DMS114 treated with DMSO at 0.1 percent for 48 hours (cell line): ENCODE measurements at regions not wholly inside any gene's neighbourhood (a gene's known extent, or its start where the extent isn't known, plus 50 kb on each side); places are given as distances from the start of the nearest gene placed in this dataset.

Source experiments
- DNase-seq: peaks from one replicate; lab custom pipeline; 2025; ENCODE audit not compliant: unreplicated experiment; lab: John Stamatoyannopoulos, UW

- DNase-seq: no peak
These were observed 49.9 kb downstream of the SYNE3 start for GRCh38 chr14:95466506-95466905.

DNA sequence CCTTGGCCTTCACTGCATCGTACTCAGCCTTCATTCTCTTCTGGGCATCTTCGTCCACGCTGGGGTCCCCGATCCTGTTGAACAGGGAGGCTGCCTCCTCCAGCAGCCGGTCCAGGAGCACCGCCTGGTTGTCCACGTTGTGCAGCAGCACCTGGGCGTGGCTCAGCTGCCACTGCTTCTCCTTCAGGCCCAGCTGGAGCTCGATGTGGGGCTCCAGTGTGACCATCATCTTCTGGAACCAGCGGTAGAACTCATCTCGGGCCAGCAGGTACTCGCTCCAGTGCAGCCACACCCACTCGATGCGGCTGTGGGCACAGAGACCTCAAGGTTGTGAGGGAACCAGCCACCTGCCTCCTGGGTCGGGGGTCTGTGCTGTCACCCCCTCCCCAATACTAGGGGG lies 50.5 kb downstream of the SYNE3 start:
- DNase-seq: no peak

- no peak for DNase-seq
These were observed 51.1 kb downstream of the SYNE3 start for GRCh38 chr14:95465358-95465757.

DNA sequence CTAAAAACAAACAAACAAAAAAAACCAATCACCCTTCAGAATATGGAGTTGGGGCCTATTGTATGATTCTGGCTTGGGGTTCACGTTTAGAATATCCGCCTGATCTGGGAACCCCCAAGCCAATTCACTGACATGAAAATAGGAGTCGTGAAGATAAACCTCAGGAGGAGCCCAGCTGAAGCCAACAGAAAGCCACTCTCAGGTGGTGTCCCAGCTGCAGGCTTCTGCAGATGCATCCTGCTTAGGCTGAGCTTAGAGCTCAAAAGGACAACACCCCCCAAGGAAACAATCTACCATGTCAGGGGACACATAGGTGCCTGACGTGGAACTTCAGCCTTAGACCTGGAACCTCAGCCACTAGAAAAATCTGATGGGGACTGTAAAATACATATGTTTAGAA lies 51.9 kb downstream of the SYNE3 start:
- no peak for DNase-seq

GRCh38 chr14:95464103-95464502 lies 52.3 kb downstream of the SYNE3 start:
- no peak for DNase-seq

DNA sequence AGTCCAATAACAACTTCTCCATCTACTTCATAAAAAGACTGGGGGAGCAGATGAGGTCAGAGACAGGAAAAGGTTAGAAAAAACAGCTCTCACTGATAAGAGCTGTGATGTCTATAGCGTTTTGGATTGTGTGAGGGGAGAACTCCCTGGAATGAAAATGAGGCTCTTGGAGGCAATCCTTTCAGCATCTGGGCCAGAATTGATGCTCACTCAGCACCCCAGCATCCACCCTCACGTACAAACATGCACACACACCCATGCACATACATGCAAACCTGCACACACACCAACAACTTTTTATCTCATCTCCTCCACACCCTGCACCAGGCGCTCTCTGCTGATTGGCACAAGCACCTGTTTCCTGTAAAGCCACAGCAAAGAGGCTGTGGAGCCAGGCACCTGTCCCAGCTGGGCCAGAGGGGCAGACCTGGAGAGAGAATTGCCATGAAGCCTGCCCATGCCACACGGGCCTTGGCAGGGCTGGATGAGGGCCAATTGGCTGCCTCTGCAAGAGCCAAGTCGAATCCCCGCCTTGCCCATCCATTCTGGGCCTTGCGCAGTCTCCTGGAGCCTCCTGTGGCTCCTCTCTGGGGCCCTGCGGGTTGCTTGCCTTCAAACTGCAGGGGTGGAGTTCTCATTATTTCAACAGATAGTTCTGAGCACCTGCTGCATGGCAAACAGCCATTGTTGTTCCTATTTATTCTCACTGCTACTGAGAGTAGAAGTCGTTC lies 53.1 kb downstream of the SYNE3 start:
- no peak for DNase-seq

DNA sequence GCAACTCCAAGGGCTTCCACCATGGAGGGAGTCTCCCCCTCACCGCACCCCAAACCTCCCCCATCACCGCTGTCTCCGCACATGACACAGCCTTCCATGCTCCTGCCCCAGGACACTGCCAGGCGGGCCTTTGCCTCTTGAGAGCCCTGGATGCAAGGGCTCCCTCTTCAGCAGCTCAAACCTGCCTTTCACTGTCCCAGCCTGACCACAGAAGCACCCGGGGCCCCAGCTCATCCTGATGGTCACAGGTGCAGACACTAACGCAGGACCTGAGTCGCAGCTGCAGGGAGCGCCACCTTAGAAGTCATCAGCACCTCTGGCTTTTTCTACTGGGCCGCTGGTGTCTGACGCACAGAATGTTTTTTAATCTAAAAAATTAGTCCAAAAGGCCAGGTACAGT lies 54.0 kb downstream of the SYNE3 start:
- no peak for DNase-seq

DNA sequence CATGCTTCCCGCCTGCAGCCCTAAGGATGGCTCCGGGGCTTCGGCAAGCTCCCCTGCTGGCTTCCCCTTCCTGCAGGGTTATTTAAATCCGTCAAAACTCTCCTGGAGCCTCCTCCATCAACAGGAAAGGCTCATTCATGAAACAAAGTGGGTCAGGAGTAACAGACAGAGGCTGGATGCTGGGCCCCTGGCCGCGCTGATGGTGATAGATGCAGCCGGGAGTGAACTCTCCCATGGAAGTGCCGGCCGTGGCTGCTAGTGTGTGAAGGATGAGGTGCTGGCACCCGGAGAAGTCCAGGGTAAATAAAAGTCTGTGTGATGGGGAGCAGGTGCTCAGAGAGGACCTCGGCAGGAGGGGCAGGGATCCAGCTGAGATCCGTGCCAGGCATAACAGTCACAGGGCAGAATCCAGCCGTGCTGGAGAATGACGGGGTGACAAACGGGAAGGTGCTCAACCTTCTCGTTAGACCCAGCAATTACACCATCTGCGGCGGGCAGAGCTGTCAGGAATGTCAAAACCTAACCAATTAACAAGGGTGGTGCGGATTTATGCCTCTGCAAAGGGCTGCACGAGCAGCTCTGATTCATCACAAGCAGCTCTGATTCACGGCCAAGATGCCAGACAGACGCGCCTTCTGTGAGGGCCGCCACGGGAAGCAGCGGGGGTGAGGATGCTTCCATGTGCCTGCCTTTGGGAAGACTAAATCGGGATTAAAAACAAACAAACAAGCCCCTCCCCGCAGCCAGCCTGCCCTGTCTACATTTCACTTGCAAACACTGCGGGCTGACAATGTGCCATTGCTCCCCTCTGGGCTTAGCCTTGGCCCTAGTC lies 55.6 kb downstream of the SYNE3 start:
- DNase-seq: no peak

DNA sequence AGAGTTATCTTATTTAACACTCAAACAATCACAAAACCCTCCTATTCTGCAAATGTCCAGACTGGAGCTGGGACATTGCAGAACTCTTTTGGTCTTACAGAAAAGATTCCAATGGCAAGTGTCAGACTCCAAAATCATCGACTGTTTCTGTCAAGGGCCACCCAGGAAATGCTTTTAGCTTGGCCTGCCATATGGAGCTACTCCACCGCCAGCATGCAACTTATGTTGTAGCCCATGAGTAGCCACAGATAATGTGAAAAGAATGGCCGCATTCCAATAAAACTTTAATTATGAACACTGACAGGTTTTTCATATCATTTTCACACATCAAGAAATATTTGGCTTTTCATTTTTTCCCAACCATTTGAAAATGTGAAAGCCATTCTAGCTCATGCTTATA lies 57.5 kb downstream of the SYNE3 start:
- no peak for DNase-seq

DNA sequence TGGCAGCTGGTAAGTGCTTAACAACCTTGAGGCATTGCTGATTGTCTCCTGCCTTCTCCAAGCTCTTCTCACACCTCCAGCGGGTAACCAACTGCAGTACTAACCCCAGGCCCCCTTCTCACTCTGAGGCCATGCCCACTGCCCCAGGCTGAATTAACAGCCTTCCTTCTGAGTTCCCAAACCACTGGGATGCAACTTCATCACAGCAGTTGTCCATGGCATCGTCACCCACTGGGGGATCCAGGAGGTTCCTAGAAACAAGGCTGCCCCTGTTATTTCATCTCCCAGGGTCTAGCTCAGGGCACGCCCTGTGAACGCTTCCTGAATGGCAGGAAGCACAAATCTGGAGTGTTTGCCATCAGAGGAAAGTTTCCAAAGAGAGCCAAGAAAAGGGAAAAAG lies 58.0 kb downstream of the SYNE3 start:
- DNase-seq: no peak

- DNase-seq: no peak
These were observed 60.2 kb downstream of the SYNE3 start for GRCh38 chr14:95456281-95456680.

DNA sequence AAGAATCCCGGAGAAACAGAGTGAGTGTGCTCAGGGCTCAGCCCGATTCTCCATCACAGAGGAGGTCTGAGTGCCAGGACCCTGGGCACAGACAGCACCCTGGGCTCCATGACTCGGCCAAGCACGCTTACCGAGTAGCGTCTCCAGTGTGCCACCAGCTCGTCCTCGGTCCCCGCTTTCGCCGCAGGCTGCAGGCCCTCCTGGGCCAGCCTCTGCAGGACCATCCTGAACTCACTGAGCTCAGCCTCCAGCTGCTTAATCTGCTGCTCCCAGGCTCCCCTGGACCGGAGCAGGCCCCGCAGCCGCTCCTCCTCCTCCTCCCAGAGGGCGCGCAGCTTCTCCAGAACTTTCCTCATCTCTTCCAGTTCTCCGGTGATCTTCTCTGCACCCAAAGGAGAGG lies 61.2 kb downstream of the SYNE3 start:
- no peak for DNase-seq

DNA sequence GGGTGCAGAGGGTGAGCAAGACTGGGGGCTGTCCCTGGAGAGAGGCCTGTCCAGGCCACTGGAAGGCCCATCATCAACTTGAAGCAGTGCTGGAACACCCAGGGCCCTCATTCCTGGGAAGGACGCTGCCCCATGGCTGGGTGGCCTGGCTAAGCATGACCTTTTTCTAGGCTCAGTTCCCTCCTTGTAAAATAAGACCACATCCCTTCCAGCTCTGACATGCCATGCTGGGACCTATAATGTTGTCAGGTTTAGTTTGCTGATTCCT lies 62.8 kb downstream of the SYNE3 start:
- no peak for DNase-seq

GRCh38 chr14:95452893-95453712 lies 63.3 kb downstream of the SYNE3 start:
- no peak for DNase-seq

DNA sequence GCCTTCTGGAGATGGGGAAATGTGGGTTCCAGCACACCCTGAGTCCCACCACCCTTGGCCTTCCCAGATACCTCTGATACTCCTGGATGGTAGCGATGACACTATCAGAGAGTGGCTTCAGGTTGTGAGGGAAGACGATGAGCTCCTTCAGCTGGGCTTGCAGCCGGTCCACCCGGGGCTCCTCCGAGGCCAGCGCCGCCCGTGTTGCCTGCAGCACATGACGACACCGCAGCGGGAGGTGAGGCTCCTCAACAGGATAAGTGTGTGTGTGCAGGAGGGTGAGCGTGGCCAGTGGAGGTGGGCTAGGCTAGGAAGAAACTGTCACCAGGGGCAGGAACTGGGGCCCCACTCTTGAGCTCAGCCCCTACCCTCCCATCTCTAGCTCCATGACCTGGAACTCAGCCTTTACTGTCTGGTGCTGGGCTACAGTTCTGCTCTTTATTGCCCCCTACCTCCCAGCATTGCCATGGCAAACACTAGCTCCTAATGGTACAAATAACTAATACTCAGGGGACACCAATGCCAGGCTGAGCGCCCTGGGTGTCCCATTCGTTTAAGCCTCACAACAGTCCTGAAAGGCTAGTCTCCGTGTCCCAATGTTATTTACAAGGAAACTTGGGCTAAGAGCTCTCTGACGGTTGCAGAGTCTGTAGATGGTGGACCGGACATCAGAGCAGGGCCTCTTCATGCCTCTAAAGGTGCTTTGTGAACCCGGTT lies 64.1 kb downstream of the SYNE3 start:
- no peak for DNase-seq

DNA sequence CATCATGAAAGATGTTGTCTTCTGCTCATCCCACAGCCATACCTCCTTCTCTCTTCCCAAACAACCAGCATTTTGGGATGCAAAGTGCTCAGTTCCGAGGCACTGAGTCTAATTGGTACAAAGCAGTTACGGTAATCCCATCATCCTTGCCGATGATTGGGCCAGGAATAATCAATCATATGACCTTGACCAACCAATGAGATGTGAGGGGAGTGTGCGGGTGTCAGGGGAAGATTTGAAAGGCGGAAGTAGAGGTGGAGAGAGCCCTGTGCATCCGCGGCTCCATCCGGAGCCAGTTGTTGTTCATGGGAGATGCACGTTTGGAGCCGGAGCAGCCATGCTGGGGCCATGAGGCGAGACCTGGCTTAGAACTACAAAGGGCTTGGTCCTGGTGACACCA lies 67.3 kb downstream of the SYNE3 start:
- DNase-seq: no peak

DNA sequence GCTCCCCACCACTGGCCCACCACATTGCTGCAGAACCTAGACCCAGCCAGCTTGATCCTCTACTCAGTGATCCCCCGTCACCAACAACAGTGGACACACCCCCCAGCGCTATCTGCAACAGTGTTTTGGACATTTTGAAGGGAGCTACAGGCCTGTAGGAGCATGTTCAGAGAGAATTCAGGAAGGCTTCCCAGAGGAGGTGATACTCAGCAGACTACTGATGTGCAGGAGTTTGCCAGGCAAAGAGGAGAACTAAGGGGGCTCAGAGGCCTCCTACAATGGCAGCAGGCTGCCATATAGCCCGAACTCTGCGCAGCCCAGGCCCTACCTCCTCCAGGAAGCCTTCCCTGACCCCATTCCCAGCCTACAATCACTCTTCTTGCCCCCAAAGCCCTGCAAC lies 70.0 kb downstream of the SYNE3 start:
- DNase-seq: no peak

GRCh38 chr14:95445676-95446075 lies 70.8 kb downstream of the SYNE3 start:
- no peak for DNase-seq

GRCh38 chr14:95445161-95445560 lies 71.3 kb downstream of the SYNE3 start:
- no peak for DNase-seq

DNA sequence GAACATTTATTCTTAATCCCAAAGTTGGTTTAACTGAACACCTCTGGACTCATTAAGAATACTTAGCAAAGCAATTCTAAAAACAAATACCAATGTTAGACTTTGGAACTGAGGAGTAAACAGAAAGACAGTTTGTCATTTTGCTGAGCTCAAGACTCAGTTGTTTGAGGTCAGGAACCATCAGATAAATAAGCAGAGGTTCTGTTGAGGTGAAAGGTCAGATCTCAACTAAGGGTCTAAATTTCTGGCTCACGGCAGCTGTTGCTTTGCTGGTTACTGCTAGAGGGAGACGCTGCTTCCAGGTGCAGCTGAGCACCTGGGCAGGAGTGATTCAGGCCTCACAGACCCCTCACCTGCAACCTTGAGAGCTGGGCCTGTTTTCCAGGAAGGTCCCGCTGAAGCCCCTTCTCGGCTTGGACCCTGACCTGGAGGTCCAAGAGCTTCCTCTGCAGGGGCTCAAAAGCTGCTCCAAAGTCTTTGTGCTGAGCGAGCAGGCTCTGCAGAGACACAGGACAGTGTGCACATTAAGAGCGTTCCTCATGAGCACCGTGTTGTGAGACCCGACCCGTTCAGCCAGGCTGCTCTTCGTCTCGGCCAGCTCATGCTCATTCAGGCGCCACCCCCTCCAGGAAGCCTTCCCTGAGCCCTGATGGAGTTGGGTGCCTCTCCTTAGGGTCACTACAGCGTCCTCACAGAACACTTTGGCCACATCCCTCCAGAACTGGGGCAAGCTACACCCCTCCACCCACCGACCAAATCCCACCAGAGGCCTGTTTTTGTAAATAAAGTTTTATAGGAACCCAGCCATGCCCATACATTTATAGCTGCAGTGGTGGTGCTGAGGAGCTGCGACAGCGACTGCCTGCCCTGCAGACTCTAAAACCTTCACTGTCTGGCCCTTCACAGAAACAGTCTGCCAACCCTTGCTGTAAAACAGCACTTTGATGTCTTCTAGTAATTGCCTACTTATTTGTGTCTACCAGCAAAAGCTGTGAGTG lies 72.0 kb downstream of the SYNE3 start:
- DNase-seq: no peak
